ENCODE measurements at regions not wholly inside any gene's neighbourhood (a gene's known extent, or its start where the extent isn't known, plus 50 kb on each side); places are given as distances from the start of the nearest gene placed in this dataset.

DNA sequence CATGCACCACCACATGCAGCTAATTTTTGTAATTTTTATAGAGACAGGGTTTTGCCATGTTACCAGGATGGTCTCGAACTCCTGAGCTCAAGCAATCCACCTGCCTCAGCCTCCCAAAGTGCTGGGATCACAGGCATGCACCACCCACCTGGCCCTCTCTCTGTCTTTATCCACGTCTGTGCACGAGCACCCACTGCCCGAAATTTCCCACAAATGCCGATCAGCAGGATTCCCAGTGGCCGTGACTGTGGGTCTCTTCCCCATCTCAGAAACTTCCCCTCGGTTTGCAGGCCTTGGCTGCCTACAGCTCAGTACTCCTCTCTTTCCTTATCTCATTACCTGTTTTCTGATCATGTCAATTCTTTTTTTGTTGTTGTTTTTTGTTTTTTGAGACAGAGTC lies 217.3 kb downstream of the TTC32 start:
- DNase-seq, result no peak

DNA sequence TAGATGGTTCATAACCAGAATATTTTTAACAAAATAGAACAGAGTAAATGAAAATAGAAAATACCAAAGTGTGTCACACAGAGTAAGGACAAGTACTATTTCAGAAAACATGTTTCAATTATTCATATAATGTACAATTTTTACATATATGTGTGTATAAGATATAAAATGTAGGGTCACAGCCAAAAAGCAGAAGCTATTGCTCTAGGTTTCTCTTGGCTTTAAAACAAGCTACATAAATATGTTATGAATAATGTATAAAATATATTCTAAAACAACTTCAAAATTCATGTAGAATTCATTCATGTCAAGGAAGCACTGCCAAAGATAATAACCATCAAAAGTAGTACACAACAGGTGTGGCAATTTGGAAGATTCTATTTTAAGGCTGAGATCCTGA lies 218.2 kb downstream of the TTC32 start:
- no peak for DNase-seq

DNA sequence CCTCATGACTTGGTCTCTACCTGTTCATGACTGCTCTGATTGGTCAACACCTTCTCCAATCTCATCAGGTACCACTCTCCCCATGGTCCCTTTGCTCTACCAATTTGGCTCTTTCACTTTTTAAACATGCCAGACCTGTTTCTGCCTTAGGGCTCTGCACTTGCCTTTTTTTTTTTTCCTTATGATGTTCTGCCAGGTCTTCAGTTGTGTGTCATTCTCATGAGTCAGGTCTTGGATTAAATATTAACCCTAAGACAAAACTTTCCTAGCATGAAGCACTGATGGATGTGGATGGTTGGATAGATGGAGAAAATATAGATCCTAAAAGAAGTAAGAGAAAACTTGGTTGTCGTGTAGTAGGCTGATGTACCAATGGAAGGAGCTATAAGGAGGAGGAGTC lies 219.3 kb downstream of the TTC32 start:
- DNase-seq, result no peak

DNA sequence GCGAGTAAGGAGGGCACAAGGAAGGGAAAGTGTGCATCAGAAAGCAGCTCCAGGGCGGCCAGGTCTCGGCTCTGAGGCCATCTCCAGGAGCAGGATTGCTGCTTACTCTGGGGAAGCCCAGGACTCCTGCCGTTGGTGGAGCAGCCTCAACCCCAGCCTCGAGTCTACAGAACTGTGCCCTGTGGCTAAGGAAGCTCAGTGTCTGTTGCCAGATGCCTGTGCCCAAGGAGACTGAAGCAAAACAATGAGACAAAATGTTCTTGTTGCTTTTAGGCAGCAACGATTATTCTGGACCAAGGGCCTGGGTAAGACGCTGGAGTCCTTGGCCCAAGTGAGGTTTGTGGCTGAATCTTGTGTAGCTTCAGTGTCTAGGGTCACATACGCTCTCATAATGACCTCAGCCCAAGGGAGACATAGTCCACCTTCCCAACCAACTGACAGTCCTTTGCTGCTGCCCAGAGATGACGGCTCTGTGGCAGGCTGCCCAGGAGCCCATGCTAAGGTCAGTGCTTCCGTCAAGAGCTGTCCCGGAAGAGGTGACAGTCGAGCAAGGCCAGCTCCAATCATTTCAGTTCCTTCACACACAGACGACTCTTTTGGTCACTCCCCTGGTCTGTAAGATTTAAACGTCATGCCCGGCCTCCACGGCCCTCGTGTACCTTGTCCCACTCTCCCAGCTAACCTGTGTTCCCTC lies 223.8 kb downstream of the TTC32 start:
- DNase-seq, result no peak

DNA sequence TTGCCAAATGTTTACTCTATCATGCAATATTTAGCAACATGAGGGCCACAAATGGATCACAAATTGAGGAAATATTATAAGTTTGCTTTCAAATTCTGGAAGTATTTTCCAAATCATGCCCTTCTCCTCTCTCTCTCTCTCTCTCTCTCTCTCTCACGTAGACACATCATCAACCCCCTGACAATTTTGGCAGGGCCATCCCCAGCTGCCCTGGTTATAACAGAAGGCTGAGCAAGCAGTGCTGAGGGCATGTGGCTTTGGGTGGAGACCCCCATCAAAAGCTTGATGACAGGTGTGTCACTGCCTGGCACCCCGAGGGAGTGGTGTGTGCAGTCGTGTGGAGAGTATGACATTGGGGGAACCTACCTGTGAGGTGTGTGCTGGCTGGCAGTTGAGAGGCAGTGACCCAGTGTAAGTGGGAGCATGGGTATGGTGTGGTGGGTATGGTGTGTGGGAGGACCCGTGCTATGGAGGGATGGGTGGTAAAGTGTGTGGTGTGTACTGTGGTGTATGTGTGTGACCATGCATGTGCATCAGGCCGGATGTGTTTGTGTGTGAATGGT lies 224.5 kb downstream of the TTC32 start:
- DNase-seq, result no peak

DNA sequence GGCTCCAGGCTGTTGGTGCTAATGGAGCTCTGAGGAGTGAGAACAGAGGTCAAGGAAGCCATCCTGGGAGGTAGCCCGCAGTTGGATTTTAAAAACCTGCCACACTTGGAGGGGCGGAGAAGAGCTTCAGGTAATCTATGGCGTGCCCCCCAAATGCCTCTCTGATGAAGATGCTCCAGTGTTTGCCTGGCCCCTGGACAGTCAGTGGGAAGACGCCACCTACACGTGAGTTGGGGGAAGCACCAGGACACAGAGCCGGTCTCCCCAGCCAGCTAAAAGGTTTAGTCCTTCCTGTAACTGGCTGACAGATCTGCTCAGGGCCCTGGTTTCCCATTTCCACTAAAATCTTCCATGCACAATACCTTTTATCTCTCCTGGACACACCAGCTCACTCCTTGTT lies 225.0 kb downstream of the TTC32 start:
- DNase-seq, result no peak

DNA sequence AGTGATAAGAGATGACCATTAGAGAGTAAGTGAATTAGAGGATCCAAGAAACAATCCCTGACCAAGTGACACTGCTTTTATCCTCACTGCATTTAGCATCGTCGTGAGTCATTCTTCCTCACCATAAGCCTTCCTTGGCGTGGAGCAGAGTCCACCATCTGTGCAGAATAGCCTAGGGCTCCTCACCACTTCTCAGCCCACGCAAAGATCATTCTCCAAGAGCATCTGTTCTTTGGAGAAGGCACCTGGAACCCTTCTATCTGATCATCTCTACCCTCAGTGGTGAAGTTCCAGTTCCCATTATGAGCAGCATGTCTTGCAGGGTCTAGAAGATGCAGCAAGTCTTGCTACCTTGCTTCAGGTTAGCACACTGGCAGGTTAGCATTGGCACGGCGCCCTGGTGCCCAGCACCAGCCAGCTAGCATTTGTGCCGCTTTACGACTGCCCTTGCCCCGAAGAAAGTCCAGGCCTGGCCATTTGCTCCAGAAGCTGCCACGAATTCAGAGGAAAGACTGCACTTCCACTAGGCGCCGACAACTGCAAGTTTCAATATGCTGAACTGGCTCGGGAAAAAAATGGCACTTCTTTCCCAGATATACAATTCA lies 225.8 kb downstream of the TTC32 start:
- peak in 8 of 58 donors; percentile 6 to 50 (median 11) for DNase-seq

DNA sequence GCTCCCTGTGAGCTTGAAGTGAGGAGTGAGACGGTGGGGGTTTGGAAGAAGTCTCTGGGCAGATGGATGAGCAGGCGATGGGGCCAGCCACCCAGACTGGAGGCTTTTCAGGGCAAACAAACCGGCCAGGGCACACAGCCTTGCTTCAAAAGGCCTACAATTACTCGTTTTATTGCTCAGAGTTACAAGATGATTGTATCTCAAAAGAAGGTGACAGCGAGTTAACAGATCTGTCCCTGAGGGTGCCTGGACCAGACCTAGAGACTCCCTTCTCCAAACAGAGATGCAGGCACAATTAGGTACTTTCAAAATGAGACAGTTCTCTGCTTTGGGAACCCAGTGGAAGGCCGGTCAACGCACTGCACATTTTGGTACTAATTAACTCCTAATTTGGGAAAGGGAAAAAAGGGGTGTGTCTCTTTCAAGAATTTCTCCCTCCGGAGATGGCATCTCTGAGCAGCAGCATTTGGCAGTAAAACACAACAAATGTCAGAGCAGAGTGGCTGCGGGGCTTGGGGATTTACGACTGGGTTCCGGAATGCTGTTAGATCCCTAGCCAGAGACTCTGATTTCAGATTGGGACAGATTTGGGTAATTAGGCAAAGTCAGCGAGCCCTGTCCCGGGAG lies 226.7 kb downstream of the TTC32 start:
- peak in 1 of 58 donors; percentile 7 for DNase-seq

DNA sequence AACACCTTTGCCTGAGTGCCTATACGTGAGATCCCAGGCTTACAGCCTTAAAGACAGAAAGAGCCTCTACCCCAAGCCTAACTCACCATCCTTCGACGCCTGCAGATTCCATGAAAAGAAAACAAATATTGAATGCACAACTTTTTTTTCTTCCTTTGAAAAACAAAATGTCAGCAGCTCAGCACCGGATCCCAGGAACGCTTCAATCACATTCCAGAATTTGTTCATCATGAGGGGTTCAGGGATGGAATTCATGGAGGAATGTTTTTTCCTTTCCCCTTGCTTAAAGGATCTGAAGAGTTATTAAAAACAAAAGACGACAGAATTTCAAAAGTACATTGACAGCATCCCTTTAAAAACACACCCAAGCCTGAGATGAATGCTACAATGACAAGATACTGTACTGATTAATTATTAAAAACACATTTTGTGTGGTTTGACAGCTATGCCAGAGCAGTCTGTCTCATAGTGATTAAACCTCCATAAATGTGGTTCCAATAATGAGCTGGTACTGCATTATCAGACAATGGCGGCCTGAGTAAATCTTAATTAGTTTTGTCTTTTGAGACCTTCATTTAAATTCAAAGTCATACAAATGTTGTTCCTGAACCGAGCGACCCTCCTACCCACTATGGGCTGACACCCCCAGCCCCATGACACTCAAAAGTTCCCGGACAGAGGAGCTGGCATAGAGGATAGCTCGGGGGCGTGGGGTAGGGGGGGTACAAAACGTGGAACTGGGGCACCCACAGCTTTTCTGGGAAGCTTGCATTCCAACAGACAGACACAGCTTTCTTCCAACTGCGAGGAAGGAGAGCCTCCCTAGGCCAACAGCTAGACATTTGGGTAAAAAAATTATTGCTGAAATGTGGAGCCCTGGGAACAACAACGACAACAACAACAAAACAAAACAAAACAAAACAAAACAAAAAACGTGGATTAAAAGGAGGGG lies 227.5 kb downstream of the TTC32 start:
- no peak for DNase-seq

DNA sequence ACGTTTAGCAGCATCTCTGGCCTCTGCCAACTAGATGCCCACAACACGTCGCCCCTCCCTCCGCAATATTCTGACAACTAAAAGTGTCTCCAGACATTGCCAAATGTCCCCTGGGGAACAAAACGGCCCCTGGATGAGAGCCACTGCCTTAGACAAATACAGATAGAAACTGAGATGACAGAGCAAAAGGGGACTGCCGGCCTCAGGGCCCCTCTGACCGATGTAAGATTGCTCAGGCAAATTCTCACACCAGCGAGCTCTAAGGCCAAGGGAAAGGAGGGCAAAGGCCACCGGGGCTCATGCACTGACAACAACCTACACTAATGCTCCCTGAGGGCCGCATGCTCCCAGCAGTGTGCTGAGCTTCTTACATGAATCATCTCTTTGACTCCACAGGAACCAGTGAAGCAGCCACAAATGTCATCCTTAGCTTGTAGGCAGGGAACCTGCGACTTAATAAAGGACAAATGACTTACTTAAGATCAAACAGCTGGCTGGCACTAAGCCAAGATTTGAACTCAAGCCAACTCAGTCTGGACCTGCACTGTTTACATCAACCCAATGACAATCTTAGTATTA lies 228.5 kb downstream of the TTC32 start:
- peak in 2 of 58 donors; percentile 14 to 24 for DNase-seq

DNA sequence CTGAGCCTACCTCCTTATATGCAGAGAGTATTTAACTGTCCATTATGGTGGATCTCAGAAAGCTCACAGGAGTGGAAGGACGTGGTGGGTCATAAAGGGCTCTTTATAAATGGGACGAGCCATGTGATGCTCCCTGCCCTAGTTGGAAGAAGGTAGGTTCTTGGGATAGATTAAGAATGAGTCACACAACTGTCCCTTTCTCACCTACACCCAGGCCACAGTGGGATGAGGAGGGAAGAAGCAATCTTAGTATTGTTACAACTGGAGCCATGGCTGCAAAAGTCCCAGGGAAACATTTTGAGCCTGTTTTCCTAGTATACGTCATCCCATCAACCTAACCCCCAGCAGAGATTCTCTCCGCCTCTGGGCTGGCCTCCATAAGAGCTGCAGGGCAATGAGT lies 229.9 kb downstream of the TTC32 start:
- no peak for DNase-seq

DNA sequence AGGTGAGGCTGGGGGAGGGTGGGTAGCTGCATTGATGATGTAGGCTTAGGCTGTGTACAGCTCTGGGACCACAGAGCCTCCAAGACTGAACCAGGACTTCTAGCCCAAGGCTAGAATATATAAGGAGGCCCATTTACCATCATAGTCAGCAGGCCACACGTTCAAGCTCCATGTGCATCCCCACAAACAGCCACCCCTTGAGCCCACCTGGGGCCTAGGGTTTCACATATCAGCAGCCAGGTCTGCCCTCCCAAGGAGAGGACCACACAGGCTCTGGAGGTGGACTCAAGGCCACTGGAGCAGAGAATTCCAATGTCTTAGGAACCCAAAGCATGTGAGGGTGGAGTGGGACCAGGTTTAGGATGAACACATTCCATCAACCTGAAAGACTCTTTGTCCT lies 230.5 kb downstream of the TTC32 start:
- no peak for DNase-seq

DNA sequence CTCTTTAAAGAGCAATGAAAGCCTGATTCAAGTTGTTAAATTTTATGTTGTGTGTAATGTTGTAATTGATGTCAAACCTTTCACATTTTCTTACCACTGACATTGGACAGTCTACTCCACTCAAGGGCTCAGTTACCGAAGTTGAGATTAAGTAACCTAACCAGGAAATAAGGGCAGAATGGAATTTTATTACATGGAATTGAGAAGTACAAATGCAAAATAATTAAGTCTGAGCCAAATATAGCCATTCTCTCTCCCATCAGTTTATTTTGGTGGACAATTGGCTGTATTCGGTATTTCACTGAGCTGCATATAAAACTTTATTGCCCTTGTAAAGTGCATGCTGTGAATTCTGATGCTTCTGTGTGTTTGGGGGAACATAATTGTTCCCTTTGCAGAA lies 231.5 kb downstream of the TTC32 start:
- DNase-seq, result no peak

DNA sequence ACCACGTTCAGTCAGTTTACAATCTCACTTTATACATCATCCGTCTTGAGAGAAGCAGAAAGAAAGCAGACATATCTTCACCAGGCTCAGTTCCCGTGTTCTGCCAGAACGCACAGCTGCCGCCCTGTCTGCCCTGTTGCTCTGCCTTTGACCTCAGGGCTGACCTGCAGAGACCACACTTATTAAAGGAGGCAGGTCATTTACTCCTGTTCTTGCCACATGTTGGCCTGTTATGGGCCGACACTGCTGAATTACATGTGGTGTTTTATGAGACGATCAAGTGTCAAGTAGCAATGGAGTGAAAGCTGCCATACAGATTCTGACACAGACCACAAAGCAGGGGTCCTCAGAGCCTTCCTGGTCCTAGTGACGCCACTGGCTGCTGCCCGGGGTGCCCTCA lies 232.2 kb downstream of the TTC32 start:
- DNase-seq, result no peak

DNA sequence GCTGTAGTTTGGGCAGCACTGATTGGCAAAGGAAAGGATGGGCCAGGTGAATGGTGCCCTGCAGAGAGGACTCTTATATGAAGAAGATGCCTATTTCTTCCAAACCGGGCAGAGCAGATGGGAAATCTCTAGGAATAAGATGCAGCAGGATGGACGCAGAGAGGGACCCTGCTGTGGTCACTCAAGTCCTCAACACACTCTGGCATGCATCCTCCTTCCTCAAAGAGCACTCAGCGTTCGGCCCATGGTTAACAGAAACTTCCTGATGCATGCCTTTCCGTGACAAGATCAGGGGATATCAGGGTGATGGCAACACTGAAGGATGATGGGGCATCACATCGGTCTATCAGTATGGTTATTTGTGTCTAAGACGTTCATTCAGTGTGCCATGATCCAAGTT lies 232.7 kb downstream of the TTC32 start:
- DNase-seq, result no peak

DNA sequence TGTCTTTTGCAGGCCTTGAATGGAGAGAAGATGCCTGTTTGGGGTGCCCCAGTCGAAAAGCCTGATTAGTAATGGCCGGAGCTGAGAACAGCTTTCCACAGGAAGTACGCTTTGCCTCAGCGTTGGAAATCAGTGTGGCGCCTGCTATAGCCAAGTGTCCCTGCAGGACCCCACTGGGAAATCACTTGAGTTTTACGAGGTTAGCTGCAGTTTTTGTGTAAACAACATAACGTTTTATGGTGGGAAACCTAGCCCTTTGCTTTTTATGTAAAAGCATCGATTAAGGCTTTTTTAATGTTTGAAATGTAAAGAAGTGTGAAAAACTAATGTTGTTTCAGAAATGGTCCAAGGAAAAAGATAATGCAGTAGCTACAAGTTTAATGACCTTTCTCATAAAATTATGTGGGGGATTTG lies 234.2 kb downstream of the TTC32 start:
- no peak for DNase-seq

DNA sequence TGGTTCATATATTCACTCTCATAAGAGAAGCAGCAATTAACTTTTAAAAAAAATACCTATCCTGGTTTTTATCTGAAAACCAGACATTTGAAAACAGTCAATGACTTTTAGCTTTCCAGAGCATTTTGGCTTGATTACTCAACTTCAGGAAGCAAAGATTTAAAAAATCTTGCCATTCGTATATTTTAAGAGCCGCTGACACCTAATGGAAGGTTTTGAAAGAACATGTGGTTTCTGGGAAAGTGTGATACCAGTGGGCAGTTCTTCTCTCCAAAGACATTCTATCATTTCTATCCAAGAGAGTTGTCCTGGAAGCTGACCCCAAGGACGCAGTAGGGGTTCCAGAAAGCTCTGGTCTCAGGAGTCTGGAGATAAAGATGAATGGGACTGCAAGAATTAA lies 234.7 kb downstream of the TTC32 start:
- no peak for DNase-seq

DNA sequence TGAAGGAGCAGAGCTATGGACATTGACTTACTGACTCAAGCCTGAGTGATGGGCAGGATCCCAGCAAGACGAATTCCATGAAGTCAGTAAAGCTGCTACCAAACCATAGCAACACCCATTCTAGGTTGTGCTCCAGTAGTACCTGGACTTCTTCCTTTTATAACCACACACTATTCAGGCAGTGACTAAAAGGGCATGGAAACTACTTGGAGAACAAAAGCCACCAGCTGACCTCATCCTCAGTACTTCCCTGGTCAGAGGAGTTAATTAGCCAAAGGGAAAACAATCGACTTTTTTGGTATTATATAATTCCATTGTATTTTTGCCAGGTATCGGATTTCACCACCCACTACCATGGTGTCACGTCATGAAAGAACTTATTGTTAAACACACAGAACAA lies 237.1 kb downstream of the TTC32 start:
- no peak for DNase-seq

DNA sequence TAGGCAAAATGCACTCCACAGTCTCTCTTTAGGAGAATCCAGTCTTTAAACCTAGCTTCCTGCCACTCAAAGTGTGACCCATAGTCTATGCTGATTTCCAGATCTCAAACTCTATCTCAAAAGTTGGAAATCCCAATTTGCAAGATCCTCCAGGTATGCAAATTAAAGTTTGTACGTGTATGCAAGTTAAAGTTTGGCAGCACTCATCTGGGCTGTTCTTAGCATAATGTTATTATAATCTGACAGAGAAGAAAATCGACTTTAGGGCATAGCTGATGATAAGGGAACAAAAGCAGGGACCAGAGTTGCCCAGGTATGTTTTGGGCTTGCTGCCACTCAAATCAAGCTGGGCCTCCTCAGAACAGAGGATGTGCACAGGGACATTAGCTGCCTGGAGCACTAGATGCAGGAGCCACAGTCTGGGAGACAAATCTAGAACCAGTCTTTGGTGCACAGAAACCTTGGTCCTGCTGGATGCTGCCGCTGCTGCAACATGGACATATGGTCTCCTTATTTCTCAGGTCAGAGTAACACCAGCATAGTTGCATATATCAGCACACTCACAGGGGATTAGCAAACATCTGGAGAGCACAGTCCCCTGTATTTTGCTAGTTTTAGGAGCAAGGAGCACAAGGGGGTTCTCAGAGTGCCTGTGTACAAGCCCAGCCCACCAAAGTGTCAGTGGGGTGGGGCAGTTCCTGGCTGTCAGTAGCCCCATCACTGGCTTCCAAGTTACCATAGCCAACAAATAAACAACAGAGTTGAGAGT lies 242.6 kb downstream of the TTC32 start:
- no peak for DNase-seq

DNA sequence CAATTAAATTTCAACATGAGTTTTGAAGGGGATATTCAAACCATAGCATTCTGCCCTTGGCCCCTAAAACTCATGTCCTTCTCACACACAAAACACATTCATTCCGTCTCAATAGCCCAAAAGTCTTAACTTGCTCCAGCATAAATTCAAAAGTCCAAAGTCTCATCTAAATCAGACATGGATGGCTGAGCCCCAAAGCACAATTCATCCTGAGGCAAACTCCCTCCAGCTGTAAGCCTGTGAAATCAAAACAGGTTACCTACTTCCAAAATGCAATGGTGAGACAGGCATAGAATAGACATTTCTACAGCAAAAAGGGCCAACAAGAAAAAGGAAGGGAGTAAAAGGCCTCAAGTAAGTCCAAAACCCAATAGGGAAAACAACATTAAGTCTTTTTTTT lies 245.8 kb downstream of the TTC32 start:
- no peak for DNase-seq
